HG03432 (cell line): ENCODE measurements at regions not wholly inside any gene's neighbourhood (a gene's known extent, or its start where the extent isn't known, plus 50 kb on each side); places are given as distances from the start of the nearest gene placed in this dataset.
A peak's percentile ranks its signal among the peaks of the same experiment; 100 is the strongest.

Experiments used
- ATAC-seq: cut with Tn5 transposase; IDR thresholded peaks from one replicate; pipeline ENCODE4 v1.9.1; 2021; ENCODE audit warnings: mild to moderate bottlenecking, moderate library complexity; ENCODE audit not compliant: unreplicated experiment

DNA sequence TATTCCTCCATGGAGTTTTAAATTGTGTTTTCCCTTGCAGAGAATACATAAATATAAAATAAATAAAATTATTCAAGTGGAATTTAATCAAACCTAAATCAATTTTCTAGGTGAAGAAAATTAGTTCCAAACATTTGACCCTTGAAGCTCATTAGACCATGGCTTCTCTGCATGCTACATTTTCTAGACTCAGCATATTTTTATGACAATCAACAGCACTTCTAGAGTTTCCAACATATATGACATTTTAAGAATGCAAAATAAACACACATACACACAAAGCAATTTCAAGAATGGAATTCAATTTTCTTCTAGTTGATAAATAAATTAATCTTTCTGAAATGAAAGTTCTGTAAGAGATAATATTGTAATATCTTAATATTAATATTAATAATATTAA is 1083.9 kb upstream of the INTU start:
- ATAC-seq: no peak

DNA sequence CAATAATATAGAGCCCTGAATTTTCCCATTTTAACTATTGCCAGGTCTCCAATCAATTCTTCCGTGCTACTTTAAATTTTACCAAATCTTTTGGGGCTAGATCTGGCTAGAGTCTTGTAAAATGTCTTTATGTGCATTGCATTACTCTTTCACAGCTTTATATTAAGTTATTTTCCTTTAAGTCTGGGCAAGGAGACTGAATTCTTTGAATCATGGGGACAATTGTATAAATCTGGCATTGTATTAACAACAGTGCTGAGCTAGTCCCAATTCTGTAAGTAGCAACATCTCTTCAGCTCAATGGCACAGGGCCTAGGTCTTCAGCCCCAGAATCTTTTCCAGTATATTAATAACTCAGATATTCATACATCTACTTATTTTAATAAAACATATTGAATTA is 1080.4 kb upstream of the INTU start:
- ATAC-seq: no peak

- no peak for ATAC-seq
These were observed 1079.5 kb upstream of the INTU start for GRCh38 chr4:126553248-126553647.

DNA sequence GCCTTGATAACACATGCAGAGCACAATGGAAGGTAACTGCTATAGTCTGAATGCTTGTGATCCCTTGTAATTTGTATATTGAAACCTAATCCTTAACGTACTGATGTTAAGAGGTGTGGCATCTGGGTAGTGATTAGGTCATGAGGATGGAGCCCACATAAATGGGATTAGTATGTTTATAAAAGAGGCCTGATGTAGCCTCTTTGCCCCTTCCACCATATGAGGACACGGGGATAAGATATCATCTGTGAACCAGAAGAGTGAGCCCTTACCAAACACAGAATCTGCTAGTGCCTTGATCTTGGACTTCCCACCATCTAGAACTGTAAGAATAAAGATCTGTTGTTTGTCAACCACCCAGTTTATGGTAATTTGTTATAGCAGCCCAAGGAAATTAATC is 1074.2 kb upstream of the INTU start:
- no peak for ATAC-seq

DNA sequence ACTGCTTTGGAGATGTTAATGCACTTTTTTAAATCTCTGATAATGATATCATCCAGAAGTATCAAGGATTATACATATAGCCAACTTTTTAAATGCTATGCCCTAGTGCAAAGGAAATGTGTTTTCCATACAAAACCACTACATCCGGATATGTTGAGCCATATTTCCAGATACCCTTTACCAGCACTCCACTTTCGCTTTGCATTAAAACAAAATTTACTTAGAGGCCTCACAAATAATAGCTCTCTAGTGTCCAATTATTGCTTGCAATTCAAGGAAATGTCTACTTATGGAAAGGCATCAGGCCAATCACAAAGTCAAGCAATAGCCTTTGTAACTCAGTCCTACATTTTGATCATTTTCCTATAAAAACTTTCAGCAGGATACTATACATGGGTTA is 1072.8 kb upstream of the INTU start:
- ATAC-seq: no peak

GRCh38 chr4:126560794-126561193 is 1072.0 kb upstream of the INTU start:
- no peak for ATAC-seq

DNA sequence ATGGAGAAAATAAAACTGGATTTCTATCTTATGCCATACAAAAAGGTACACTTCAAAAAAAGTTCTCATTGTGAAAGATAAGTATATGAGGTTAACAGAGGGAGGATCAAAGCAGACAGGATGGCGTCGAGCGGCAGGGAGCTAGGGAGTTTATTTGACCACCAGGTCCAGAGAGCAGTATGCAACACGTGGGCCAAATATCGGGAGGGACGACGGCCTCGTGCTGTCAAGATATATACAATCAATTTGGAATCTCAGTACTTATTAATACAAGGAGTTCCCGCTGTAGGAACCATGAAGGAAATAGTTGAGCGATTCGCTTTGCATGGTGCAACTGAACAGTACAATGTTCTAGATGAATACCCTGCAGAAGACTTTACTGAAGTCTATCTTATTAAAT is 1069.4 kb upstream of the INTU start:
- no peak for ATAC-seq

DNA sequence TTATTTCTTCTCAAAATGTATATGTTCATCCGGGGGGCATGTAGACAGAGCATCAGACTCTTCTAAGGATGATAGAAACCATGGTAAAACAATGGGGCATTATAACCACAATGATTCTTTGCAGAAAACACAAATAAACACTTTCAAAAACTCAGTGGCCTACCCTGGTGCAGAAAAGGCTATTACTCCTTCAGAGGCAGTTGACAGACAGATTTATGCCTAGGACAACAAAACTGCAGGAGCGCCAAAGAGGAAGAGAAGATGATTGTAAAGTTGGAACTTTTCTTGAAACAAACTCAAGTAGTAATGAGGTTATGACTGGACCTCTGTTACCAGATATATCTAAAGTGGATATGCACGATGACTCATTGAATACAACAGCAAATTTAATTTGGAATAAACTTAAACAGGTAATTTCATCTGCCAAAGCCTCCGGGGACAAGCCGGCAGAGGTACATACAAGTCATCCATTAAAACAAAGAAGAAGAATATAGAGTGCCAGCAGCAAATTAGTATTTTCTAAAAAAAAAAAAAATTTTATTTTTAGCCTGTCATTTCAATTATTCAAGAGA is 1068.4 kb upstream of the INTU start:
- no peak for ATAC-seq

DNA sequence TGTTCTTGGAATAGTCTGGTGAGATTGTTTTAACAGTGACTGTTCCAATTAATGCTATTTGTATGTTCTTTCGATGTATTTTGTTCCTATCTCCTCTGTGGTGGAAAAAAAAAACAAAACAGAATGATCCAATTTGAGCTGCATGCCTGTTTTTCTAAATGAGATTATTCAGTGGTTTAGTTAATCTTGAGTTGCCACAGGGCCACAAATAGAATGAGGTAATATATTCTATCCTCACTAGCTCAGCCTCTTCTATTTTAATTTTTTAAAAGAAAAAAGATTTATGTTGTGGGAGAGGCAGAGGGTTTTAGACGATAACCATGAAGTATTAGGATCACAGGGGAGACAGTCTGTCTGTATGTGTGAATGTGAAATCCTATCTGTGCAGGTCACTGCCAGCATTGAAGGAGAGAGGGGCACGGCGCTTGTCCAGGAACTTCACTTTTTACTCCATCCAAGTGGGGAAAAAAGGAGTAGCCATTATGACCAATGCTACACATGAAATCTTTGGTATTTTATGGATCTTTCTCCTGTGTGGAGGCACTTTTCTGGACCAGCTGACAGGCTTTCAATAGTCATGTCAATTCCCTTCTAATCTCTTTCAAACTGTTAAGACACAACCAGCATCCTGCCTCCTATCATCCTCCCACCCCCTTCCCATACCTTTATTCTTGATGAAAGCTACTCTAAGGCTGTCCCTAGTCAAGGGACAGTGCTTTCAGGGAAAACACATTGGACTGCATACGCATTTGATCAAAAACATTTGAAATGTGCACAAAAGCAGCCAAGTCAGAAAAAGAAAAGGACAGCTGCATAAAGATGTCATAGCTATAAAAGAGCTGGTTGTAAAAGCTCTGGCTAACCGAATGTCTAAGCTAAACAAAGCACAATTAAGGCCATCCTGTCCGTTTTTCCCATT is 1063.8 kb upstream of the INTU start:
- no peak for ATAC-seq

DNA sequence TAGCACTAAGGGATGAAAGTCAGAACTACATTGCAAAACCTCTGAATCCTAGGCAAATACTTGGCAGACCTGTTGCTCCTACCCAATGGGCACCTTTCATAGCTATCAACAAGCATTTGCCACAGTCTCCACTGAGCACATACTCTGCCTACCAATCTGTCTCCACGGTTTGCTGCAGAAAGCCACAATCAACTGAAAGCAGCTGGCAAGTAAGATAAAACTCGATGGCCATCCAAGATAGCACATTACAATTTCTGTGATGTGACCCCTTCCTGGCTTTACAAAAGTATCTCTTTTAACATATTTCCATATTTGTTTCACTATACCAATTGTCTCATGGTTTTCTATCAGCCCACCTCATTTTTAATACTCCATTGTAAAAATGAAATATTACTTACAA is 1060.5 kb upstream of the INTU start:
- no peak for ATAC-seq

DNA sequence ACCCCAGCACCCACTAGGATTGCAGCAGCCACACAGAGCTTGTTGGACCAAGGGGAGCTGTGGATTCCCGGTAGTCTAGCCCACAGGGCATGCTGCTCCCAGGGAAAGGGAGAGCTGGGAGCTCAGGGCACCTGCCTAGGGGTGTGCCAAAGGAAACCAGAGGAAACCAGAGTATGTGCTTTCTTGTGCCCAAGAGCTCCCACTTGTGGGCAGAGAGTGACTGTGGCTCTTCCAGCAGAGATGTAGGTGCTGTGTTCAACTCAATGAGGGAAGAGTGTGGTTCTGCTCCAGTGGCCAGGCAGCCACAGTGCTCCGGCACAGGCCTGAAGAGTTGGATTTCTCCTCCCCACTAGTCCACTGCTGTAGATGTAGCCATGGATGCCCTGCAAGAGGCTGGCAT is 1050.0 kb upstream of the INTU start:
- ATAC-seq: no peak

DNA sequence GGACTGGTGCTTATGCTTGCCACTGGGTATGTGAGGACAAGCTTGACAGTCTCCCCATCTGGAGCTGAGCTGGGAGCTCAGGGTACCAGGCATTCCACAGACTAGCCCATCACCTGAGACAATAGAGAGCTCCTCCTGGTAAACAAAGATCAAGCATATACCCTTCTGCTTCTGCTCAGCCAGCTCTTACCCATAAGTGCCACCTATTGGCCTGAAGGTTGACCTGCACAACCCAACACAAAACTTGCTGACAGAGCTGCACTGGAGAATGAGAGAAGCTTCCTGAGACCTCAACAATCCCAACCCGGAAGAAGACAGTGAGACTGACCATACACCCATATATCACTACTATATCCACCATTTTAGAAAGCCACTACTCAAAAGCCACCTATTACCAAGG is 1049.2 kb upstream of the INTU start:
- ATAC-seq: peak; percentile 60

DNA sequence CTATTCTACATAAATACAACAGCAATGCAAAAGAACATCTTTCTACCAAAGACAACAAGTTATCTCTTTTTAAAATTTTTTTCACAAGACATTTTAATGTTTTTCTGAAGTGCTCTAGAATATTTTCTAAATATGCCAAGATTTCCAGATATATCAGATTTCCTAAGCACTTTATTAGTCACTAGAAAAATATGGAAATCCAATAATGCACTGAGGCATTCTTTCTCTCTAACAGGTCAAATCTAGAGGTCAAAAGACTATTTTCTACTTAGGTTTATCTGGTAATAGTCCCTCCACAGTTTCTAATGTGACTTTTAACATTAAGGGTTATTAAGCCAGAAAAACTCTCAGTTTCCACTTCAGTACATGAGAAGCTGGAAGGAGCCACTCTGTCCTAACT is 1041.2 kb upstream of the INTU start:
- ATAC-seq: no peak

GRCh38 chr4:126592088-126592487 is 1040.7 kb upstream of the INTU start:
- ATAC-seq: no peak

- ATAC-seq: no peak
These were observed 1039.1 kb upstream of the INTU start for GRCh38 chr4:126593626-126594025.

DNA sequence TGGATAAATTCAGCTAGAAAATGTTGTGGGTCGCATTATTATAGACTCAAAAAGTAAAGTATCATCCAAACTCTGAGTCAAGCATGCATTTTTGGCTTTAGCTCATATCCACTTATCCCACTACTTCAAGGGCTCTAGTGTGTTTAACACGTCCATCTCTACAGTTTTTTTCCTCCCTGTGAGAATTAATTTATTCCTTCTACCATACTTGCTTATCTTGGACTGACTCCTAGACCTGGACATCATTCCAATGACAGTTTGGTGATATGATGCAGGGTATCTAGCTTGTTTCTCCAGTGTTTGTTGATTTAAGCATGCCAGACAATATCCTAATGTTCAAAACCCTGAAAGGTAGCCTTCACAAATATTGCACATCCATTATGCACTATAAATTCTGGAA is 1037.1 kb upstream of the INTU start:
- no peak for ATAC-seq

- no peak for ATAC-seq
These were observed 1033.0 kb upstream of the INTU start for GRCh38 chr4:126599746-126600145.

DNA sequence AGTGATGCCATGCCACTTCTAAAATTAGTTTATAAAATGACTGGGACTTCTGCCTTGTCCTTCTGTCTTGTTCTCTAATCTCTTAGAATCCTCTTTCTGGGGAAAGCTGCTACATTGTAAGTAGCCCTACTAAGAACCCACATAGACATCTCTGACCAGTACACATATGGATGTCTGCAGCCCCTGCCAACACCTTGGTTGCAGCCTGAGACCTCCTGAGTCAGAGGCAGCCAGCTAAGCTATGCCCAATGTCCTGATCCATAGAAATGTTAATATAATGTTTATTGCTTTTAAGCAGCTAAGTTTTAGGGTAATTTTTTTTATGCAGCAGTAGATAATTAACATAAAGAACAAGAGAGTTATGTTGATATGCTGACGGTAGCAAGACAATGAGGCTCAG is 1029.5 kb upstream of the INTU start:
- ATAC-seq: no peak

GRCh38 chr4:126603825-126604224 is 1028.9 kb upstream of the INTU start:
- ATAC-seq: no peak

DNA sequence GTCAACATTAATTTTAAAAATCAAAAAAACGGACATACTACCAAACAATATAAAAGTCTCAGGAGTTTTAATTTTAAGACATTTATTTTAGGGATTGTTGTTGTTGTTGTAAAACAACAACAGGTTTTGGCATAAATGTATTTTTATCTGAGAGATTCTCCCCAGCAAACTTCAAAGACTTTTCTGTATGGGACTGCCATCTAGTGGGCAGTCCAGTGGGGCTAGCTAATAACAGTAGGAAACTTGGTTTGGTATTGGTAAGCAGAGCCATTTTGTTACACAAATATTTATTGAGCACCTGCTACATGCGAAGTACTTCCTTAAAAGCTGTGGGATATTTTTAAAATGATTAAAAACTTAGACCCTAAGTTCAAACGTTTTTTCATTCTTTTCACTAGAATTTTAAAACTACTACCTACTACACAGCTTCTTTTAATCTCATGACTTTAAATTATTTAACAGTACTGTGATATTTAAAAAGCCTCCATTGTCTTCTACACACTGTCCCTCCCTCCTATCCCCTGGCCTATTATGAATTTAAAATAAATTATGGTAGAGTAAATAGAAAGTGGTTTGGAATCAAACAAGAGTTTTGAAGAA is 1028.4 kb upstream of the INTU start:
- peak; percentile 80 for ATAC-seq

GRCh38 chr4:126610933-126611332 is 1021.8 kb upstream of the INTU start:
- ATAC-seq: no peak

- no peak for ATAC-seq
These were observed 1020.9 kb upstream of the INTU start for GRCh38 chr4:126611900-126612299.
